ENCODE measurements at regions not wholly inside any gene's neighbourhood (a gene's known extent, or its start where the extent isn't known, plus 50 kb on each side); places are given as distances from the start of the nearest gene placed in this dataset.

DNA sequence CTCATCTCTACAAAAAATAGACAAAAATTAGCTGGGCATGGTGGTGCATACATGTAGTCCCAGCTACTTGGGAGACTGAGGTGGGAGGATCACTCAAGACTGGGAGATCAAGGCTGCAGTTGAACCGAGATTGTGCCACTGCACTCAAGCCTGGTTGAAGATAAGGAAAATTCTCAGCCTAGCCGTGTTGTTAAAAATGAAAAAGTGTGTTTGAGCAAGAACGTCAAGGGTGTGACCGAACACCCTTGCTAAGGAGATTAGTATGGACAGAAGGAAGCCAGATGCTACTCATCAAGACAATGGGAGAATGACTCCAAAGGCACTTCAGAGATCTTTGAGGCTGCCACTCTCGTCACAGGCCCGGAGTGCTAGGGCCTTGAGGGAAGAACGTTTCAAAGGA, 70.0 kb upstream of the NDUFV2 start:
- no TSS peak for BruUV-seq (replicated peaks)
- no peaks in the 10 kb centered on the region for H3K27me3 ChIP-seq (ENCODE audit: insufficient read depth, low read length)
- H3K9ac ChIP-seq (ENCODE audit: low read length) = no peak overlapping the region
- no peak overlapping the region for H3K27ac ChIP-seq (ENCODE audit: low read depth, low read length)
- RAD21 ChIA-PET (ENCODE audit: low non-redundant PET in 1 of 2, low total read pairs in 2 of 2, uncharacterized antibody in 2 of 2, unreplicated experiment in 2 of 2) = no interaction called here
- no peak overlapping the region for H3K4me2 ChIP-seq (ENCODE audit: low read length)
- TF ChIP-seq JUND (IDR thresholded peaks at IDR 0.05) (no peak), POLR2A (IDR thresholded peaks at IDR 0.05; ENCODE audit: borderline replicate concordance, extremely low read depth, insufficient read depth, insufficient read length) (no peak), POLR2AphosphoS5 (IDR thresholded peaks at IDR 0.05; ENCODE audit: low read depth, low read length) (no peak), EZH2phosphoT487 (IDR thresholded peaks at IDR 0.05; ENCODE audit: borderline replicate concordance) (no peak), SIN3A (IDR thresholded peaks at IDR 0.05; ENCODE audit: low read depth) (no peak), ZNF274 (IDR thresholded peaks at IDR 0.05; ENCODE audit: low read depth, low read length) (no peak), CEBPB (IDR thresholded peaks at IDR 0.05; ENCODE audit: low read depth) (no peak), CBX3 (IDR thresholded peaks at IDR 0.05; ENCODE audit: low read depth) (no peak), TCF7L2 (IDR thresholded peaks at IDR 0.05; ENCODE audit: borderline replicate concordance, extremely low read depth, insufficient read depth, insufficient read length) (no peak), ZFX (IDR thresholded peaks at IDR 0.05) (no peak), RAD21 (IDR thresholded peaks at IDR 0.05; ENCODE audit: low read depth) (no peak)
- TF ChIP-seq, protein P1, sequence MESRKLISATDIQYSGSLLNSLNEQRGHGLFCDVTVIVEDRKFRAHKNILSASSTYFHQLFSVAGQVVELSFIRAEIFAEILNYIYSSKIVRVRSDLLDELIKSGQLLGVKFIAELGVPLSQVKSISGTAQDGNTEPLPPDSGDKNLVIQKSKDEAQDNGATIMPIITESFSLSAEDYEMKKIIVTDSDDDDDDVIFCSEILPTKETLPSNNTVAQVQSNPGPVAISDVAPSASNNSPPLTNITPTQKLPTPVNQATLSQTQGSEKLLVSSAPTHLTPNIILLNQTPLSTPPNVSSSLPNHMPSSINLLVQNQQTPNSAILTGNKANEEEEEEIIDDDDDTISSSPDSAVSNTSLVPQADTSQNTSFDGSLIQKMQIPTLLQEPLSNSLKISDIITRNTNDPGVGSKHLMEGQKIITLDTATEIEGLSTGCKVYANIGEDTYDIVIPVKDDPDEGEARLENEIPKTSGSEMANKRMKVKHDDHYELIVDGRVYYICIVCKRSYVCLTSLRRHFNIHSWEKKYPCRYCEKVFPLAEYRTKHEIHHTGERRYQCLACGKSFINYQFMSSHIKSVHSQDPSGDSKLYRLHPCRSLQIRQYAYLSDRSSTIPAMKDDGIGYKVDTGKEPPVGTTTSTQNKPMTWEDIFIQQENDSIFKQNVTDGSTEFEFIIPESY (IDR thresholded peaks at IDR 0.05; ENCODE audit: extremely low read depth, insufficient replicate concordance, low read length) = no peak
- TF ChIP-seq, protein P2, sequence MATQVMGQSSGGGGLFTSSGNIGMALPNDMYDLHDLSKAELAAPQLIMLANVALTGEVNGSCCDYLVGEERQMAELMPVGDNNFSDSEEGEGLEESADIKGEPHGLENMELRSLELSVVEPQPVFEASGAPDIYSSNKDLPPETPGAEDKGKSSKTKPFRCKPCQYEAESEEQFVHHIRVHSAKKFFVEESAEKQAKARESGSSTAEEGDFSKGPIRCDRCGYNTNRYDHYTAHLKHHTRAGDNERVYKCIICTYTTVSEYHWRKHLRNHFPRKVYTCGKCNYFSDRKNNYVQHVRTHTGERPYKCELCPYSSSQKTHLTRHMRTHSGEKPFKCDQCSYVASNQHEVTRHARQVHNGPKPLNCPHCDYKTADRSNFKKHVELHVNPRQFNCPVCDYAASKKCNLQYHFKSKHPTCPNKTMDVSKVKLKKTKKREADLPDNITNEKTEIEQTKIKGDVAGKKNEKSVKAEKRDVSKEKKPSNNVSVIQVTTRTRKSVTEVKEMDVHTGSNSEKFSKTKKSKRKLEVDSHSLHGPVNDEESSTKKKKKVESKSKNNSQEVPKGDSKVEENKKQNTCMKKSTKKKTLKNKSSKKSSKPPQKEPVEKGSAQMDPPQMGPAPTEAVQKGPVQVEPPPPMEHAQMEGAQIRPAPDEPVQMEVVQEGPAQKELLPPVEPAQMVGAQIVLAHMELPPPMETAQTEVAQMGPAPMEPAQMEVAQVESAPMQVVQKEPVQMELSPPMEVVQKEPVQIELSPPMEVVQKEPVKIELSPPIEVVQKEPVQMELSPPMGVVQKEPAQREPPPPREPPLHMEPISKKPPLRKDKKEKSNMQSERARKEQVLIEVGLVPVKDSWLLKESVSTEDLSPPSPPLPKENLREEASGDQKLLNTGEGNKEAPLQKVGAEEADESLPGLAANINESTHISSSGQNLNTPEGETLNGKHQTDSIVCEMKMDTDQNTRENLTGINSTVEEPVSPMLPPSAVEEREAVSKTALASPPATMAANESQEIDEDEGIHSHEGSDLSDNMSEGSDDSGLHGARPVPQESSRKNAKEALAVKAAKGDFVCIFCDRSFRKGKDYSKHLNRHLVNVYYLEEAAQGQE (IDR thresholded peaks at IDR 0.05; ENCODE audit: low read depth) = no peak
- TF ChIP-seq, protein P3, sequence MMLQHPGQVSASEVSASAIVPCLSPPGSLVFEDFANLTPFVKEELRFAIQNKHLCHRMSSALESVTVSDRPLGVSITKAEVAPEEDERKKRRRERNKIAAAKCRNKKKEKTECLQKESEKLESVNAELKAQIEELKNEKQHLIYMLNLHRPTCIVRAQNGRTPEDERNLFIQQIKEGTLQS (IDR thresholded peaks at IDR 0.05) = no peak
- no peak overlapping the region for H2AFZ ChIP-seq (ENCODE audit: low read depth, low read length, poor library complexity, severe bottlenecking)
- H3K79me2 ChIP-seq (ENCODE audit: insufficient read depth, low read length) = no peaks in the 10 kb centered on the region
- H3K36me3 ChIP-seq (ENCODE audit: control insufficient read depth in 1 of 2, insufficient read depth in 2 of 2, low read length in 2 of 2) = no peaks in the 10 kb centered on the region
- H3K9me3 ChIP-seq (ENCODE audit: control insufficient read depth in 1 of 2, insufficient read depth in 1 of 2, low read depth in 1 of 2, low read length in 2 of 2) = no peaks in the 10 kb centered on the region
- peaks cover 7 to 18% of the 10 kb centered on the region in 2 experiments for H3K4me1 ChIP-seq (ENCODE audit: control insufficient read depth in 1 of 2, insufficient read depth in 2 of 2, low read length in 2 of 2)
- CTCF ChIA-PET = no interaction called here
- H4K20me1 ChIP-seq (ENCODE audit: insufficient read depth) = no peaks in the 10 kb centered on the region
- intact Hi-C loops (cut with micrococcal nuclease) = no loop called here
- ATAC-seq (no peak), DNase-seq (ENCODE audit: low read depth, low spot score) (no peak)
- H3K4me3 ChIP-seq (replicated peaks in 1 of 2; ENCODE audit: low read depth in 1 of 2, low read length in 2 of 2) = no peak overlapping the region
- no peaks in the 10 kb centered on the region for H3K9me2 ChIP-seq (ENCODE audit: insufficient read depth)
- POLR2A ChIA-PET = no interaction called here

Data from HCT116 (cell line).